GM12874 (cell line): ENCODE measurements at regions not wholly inside any gene's neighbourhood (a gene's known extent, or its start where the extent isn't known, plus 50 kb on each side); places are given as distances from the start of the nearest gene placed in this dataset.

Source experiments
- CTCF ChIP-seq: IDR thresholded peaks from 2 replicates; pipeline ENCODE4 v1.5.1; 2011; ENCODE audit warnings: low read depth, mild to moderate bottlenecking, control low read depth, low read length, moderate library complexity; ENCODE audit not compliant: insufficient read depth

- no peak for TF ChIP-seq CTCF
Measured at GRCh38 chr16:63530974-63531373, 1494.7 kb upstream of the CDH8 start.

GRCh38 chr16:63530208-63530607 is 1494.0 kb upstream of the CDH8 start:
- TF ChIP-seq CTCF = no peak

- TF ChIP-seq CTCF = no peak
Measured at GRCh38 chr16:63527404-63527803, 1491.2 kb upstream of the CDH8 start.

GRCh38 chr16:63516394-63516793 is 1480.2 kb upstream of the CDH8 start:
- no peak for TF ChIP-seq CTCF

GRCh38 chr16:63512910-63513309 is 1476.7 kb upstream of the CDH8 start:
- no peak for TF ChIP-seq CTCF

- TF ChIP-seq CTCF = no peak
Measured at GRCh38 chr16:63497408-63497807, 1461.2 kb upstream of the CDH8 start.

- TF ChIP-seq CTCF = no peak
Measured at GRCh38 chr16:63496282-63496681, 1460.0 kb upstream of the CDH8 start.

- TF ChIP-seq CTCF = no peak
Measured at GRCh38 chr16:63488955-63489354, 1452.7 kb upstream of the CDH8 start.
